GM10248 (cell line): ENCODE measurements at regions not wholly inside any gene's neighbourhood (a gene's known extent, or its start where the extent isn't known, plus 50 kb on each side); places are given as distances from the start of the nearest gene placed in this dataset.

Experiments
- CTCF ChIA-PET: fragments of 300-600 bp; sonication (Branson Sonifier 250); formaldehyde crosslinking; extraction: SDS; loops from one replicate; lab custom pipeline; 2021; ENCODE audit warnings: antibody characterized with exemption; lab: Yijun Ruan, JAX
- POLR2A ChIA-PET: fragments of 350-650 bp; sonication (Branson Sonifier 250); formaldehyde crosslinking; extraction: SDS; loops from one replicate; lab custom pipeline; 2020; ENCODE audit warnings: antibody characterized with exemption; lab: Yijun Ruan, JAX
- DNase-seq: peaks from one replicate; pipeline ENCODE4 v3.0.0; 2012; ENCODE audit errors: extremely low spot score
- CTCF ChIP-seq: IDR thresholded peaks from 2 replicates; pipeline ENCODE4 v1.5.1; 2012; ENCODE audit warnings: mild to moderate bottlenecking, low read depth; ENCODE audit errors: extremely low read depth, missing control alignments, control extremely low read depth

GRCh38 chr6:106765496-106765895 is 136.1 kb downstream of the QRSL1 start:
- POLR2A ChIA-PET: no interaction called here
- TF ChIP-seq CTCF: no peak
- no peak for DNase-seq
- CTCF ChIA-PET: no interaction called here

- POLR2A ChIA-PET: no interaction called here
- CTCF ChIA-PET: no interaction called here
- TF ChIP-seq CTCF: no peak
- no peak for DNase-seq
These were observed 135.1 kb downstream of the QRSL1 start for GRCh38 chr6:106764353-106764980.

- ChIA-PET POLR2A (no interaction called here), CTCF (no interaction called here)
- no peak for DNase-seq
- no peak for TF ChIP-seq CTCF
These were observed 134.0 kb downstream of the QRSL1 start for GRCh38 chr6:106763361-106763760.

- no peak for DNase-seq
- CTCF ChIA-PET: no interaction called here
- no peak for TF ChIP-seq CTCF
- POLR2A ChIA-PET: no interaction called here
These were observed 131.8 kb downstream of the QRSL1 start for GRCh38 chr6:106761160-106761559.

- DNase-seq: no peak
- POLR2A ChIA-PET: no interaction called here
- CTCF ChIA-PET: no interaction called here
- TF ChIP-seq CTCF: no peak
These were observed 129.7 kb downstream of the QRSL1 start for GRCh38 chr6:106759112-106759511.

GRCh38 chr6:106757722-106758467 is 128.5 kb downstream of the QRSL1 start:
- TF ChIP-seq CTCF: no peak
- CTCF ChIA-PET: interaction anchor here (0.7 to 0.9 kb wide), 2 partner anchors 10 kb away, joined by 3 read pairs; no protein-coding TSS in a partner anchor
- POLR2A ChIA-PET: no interaction called here

More at GRCh38 chr6:106757722-106758467, 128.5 kb downstream of the QRSL1 start:
- no peak for DNase-seq
